Mucosa of stomach (tissue), 1 donor: ENCODE measurements at regions not wholly inside any gene's neighbourhood (a gene's known extent, or its start where the extent isn't known, plus 50 kb on each side); places are given as distances from the start of the nearest gene placed in this dataset.
"Not testable (repeated sequence)": the region's sequence is repeated elsewhere in the genome, so short reads cannot be mapped to it uniquely, and the experiment has no call there.

ENCODE experiments used
- H3K27me3 ChIP-seq: one replicate; pipeline ENCODE4 v1.7.0; 2013; ENCODE audit warnings: mild to moderate bottlenecking, low read length; ENCODE audit not compliant: control insufficient read depth, insufficient read depth
- H3K36me3 ChIP-seq: one replicate; pipeline ENCODE4 v1.7.0; 2013; ENCODE audit warnings: low read length; ENCODE audit not compliant: control insufficient read depth, insufficient read depth
- H3K4me1 ChIP-seq: one replicate; pipeline ENCODE4 v1.7.0; 2013; ENCODE audit warnings: mild to moderate bottlenecking, low read length; ENCODE audit not compliant: control insufficient read depth, insufficient read depth
- H3K4me3 ChIP-seq: one replicate; pipeline ENCODE4 v1.7.0; 2013; ENCODE audit warnings: low read length
- H3K9ac ChIP-seq: one replicate; pipeline ENCODE4 v1.7.0; 2013; ENCODE audit warnings: mild to moderate bottlenecking, low read length, moderate library complexity
- H3K9me3 ChIP-seq: one replicate; pipeline ENCODE4 v1.7.0; 2013; ENCODE audit warnings: mild to moderate bottlenecking, low read length, moderate library complexity; ENCODE audit not compliant: control insufficient read depth
- donor health status: Pancreatic carcinoma.

DNA sequence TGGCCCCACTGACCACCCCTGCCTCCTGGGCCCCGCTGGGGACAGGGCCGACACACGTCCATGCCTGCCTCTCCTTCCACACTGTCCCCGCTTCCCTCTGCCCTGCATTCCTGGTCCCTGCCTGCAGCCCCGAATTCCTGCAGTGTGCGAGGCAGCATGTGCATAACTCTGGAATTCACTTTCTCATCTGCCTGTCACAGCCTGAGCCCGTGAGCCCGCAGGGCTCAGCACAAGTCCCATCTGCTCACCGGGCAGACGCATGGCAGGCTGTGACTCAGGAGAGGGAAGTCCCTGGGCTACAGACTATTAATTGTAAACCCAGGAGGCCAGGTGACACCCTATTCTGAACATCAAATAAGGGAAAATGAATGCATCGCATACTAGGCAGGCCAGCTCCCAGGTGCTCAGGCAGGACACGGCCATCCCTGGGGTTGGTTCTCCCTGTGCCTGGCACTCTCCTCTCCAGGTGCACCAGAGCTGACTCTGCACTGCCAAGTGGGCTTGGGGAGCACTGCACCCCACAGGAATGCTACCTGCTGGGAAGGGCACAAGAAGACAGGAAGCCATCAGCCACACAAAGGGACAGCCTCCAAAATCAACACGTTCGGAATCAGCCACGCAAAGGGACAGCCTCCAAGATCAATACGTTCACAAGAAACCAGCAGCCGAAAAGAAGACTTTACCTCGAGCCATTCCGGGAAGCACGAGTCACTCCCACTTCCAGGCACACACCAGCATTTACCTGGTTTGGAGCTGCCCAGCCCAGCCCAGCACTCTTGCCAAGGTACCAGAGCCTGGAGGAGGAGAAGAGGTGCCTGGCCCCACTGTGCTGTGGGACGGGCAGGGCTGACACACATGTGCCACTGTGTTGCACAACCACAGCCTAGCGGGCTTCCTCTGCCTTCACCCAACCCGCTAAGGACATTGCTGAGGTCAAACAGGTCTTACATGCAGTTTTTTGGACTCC is 65.9 kb downstream of the DLL1 start:
- H3K9me3 ChIP-seq, result no peaks in the 10 kb centered on the region
- H3K36me3 ChIP-seq, result no peaks in the 10 kb centered on the region
- H3K4me1 ChIP-seq, result peaks cover 15% of the 10 kb centered on the region
- no peak overlapping the region for H3K9ac ChIP-seq
- peaks cover 7% of the 10 kb centered on the region for H3K27me3 ChIP-seq
- no peak overlapping the region for H3K4me3 ChIP-seq

DNA sequence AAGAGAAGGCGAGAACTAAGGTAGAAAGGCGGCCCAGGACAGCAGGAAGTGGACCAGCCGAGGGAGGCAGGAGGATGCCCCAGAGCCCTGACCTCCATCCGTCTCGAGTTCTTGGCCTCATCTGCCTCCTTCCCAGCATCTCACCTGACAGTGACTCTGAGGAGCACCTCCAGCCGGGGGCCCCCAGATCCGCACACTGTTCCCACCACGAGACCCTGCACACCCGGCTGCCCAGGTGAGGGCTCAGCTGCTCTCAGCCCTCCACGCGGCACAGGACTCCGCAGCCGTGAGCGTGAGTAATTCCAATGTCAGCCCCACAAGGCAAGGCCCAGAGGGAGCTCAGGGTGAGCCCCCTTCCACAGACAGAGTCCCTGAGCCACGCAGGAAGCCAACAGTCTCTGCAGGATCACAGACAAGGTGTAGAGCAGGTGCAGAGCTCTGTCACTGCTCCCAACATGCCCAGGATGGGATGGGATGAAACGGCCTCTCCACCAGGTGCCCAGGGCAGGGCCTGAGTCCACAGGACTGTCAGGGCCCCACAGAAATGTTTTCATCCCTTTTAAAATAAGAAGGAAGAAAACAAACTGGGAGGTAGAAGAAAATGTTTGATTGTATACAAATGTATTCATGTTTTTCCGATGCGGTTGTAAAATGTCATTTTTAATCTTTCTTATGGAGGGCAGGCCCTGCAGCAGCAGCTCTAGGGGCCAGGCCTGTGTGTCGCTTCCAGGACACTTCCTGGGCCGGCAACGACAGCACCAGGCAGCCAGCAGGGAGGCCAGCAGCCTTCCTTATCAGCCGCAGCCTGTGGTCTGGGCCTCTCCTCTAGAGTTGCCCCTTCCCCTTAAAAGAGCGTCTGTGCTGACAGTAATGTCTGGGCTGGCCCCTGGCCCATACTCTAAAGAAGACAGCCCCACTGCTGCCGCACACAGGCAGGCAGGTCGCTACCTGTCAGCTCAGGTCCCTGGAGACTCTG is 66.9 kb downstream of the DLL1 start:
- Histone ChIP-seq H3K9me3 (no peaks in the 10 kb centered on the region), H3K4me3 (no peak overlapping the region), H3K27me3 (peaks cover 7% of the 10 kb centered on the region), H3K9ac (no peak overlapping the region), H3K36me3 (no peaks in the 10 kb centered on the region), H3K4me1 (peaks cover 15% of the 10 kb centered on the region)

DNA sequence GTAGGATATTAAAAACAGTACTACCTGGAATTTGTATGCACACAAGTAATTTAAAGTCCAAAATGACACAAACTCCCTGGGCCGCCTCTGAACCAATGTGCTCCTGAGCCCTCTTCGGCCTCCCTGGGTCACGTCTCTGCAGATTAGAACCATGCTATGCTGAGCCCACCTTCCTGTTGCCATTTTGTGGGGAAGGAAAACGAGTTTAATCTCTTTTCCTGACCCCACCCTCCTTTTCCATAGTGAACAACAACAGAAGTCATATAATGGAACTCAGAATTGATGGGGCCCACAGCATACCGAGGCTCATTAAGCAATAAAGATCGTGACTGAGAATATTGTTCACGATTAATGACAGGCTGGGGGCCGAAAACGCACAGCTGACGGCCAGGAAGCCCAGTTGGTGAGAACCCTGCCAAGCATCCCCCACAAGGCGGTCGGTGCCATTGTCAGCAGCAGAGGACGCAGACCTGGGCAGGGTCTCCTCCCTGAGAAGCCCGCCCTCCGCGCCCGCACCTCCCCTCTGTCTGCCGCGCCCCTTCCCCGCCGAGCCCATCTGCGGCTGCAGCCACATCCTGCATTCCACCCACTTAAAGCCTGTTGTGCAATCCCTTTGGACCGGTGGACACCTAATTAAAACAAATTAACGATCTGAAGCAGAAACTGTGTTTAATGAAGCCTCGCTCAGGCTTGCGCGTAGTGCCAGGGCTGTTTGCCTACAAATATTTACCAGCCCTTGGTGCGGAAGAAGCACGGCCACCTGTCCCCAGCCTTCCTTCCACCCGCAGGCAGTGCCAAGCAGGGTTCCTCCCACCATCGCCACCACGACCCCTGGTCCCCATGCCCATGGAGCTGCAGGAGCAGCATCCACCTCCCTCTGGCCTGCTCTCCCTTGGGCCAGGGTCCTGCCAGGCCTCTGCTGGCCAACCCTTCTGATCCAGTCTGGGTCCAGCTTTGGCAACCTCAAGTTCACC is 68.1 kb downstream of the DLL1 start:
- Histone ChIP-seq H3K9me3 (no peaks in the 10 kb centered on the region), H3K4me3 (no peak overlapping the region), H3K27me3 (peaks cover 7% of the 10 kb centered on the region), H3K4me1 (peaks cover 15% of the 10 kb centered on the region), H3K36me3 (no peaks in the 10 kb centered on the region), H3K9ac (no peak overlapping the region)

DNA sequence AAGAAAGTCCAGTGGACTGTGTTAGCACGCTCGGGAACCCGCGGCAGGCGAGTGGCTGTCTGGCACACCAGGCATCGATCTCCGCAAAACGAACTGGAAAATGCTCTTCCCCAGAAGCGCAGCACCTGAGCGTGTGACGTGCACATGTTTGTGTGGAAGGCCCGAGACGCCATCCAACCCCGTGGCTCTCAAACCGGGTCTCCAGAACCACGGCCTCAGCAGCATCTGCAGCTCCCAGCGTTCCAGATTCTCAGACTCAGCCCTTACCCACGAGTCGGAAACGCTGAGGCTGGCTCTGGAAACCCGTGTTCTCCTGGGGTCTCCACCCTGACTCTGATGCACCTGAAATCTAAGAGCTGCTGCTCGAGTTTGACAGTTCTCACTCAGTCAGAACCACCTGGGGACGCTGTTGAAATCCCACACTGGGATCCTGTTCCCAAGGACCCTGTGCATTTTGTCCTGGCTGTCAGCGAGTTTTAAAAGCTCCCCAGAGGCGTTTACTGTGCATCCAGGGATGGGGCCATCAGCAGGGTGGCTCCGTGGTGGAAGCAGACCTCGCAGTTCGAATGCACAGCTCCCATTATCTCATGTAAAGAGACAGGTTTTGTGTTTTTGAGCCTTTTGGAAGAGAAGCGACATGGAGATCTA is 69.0 kb downstream of the DLL1 start:
- Histone ChIP-seq H3K27me3 (peaks cover 7% of the 10 kb centered on the region), H3K9me3 (no peaks in the 10 kb centered on the region), H3K9ac (no peak overlapping the region), H3K4me1 (peaks cover 15% of the 10 kb centered on the region), H3K4me3 (no peak overlapping the region), H3K36me3 (no peaks in the 10 kb centered on the region)

DNA sequence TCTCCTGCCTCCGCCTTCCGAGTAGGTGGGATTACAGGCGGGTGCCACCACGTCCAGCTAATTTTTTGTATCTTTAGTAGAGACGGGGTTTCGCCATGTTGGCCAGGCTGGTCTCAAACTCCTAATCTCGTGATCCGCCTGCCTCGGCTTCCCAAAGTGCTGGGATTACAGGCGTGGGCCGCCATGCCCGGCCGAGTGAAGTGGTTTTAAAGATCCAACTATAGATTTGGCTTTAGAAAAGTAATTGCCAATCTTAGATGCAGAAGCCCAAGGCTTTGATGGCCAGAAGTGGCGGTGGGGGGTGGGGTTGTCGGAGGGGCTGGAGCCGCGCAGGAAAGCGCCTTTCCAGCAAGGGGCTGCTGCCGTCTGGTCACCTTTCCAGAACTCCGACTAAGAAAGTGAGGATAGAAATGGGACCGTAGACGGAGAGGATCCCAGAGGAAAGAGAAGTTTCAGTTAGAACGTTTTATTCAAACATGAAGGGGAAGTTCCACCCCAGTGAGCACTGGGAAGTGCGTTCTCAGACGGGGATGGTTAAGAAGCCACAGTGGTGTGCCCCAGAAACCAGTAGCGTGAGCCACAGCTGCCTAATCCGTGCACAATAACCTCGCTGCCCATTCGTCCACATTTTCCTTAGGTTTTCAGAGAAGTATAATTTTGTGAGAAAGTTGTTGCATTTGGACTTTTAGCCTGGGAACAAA is 69.7 kb downstream of the DLL1 start:
- Histone ChIP-seq H3K4me3 (no peak overlapping the region), H3K4me1 (peaks cover 15% of the 10 kb centered on the region), H3K9ac (no peak overlapping the region), H3K9me3 (no peaks in the 10 kb centered on the region), H3K27me3 (peaks cover 7% of the 10 kb centered on the region), H3K36me3 (no peaks in the 10 kb centered on the region)

DNA sequence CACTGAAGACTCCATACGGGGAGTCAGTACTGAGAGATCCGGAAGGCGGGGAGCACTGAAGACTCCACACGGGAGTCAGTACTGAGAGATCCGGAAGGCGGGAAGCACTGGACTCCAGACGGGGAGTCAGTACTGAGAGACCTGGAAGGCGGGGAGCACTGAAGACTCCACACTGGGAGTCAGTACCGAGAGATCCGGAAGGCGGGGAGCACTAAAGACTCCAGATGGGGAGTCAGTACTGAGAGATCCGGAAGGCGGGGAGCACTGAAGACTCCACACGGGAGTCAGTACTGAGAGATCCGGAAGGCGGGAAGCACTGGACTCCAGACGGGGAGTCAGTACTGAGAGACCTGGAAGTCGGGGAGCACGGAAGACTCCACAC is 77.2 kb downstream of the DLL1 start:
- not testable (repeated sequence) for H3K4me3 ChIP-seq, H3K36me3 ChIP-seq, H3K9ac ChIP-seq, H3K4me1 ChIP-seq, H3K27me3 ChIP-seq, H3K9me3 ChIP-seq

DNA sequence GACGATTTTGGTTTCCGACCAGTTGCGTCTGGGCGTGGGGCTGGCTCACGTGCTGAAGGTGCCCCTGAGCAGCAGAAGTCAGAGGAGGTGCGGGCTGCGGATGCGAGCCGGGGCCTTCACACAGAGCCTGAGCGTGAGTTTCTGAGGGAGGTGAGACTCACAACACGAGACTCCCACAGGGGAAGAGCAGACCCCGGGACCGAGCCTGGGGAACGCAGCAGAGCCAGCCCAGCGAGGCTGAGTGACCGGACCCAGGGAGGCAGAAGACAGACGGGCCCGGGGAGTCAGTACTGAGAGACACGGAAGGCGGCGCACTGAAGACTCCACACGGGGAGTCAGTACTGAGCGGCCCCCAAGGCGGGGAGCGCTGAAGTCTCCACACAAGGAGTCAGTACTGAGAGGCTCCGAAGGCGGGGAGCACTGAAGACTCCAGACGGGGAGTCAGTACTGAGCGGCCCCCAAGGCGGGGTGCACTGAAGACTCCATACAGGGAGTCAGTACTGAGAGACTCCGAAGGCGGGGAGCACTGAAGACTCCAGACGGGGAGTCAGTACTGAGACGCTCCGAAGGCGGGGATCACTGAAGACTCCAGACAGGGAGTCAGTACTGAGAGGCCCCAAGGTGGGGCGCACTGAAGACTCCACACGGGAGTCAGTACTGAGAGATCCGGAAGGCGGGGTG is 77.8 kb downstream of the DLL1 start:
- peaks cover 3% of the 10 kb centered on the region for H3K27me3 ChIP-seq

DNA sequence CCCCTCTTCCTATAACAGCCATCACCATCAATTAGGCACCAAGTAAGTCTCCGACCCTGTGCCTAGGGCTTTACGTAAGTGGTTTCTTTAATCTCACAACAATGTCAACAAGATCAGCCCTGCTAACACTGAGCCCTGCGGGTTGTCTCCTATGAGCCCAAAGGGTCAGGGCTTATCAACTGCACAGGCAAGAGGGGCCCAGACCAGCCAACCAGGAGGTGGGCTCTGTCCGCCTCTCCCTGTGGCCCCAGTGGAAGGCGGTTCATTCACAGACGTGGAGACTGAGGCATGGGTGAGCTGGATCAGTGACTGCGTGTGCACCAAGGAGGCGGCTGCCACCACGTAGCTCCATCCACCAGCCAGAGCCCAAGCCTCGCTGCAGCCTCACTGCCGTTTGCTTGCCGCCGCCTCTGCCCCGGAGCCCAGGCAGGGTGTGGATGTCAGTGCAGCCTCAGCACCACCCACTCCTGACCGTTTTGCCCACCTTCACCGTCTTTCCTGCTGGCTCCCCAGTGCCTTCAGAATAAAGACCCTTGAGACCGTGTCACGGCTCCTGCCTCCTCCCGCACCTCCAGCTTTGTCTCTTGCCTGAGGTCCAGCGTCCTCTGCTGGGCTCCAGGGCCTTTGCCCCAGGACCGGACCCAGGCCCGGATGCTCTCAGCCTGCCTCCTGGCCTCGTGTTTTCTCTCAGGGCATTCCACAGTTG is 78.7 kb downstream of the DLL1 start:
- H3K36me3 ChIP-seq, result no peaks in the 10 kb centered on the region
- peaks cover 3% of the 10 kb centered on the region for H3K27me3 ChIP-seq
- no peaks in the 10 kb centered on the region for H3K9me3 ChIP-seq
- no peak overlapping the region for H3K4me3 ChIP-seq
- H3K4me1 ChIP-seq, result no peaks in the 10 kb centered on the region
- H3K9ac ChIP-seq, result no peak overlapping the region

More for the DNA sequence above, 77.8 kb downstream of the DLL1 start:
- H3K36me3 ChIP-seq, result no peaks in the 10 kb centered on the region
- H3K4me3 ChIP-seq, result no peak overlapping the region
- H3K9me3 ChIP-seq, result no peaks in the 10 kb centered on the region
- H3K9ac ChIP-seq, result no peak overlapping the region
- no peaks in the 10 kb centered on the region for H3K4me1 ChIP-seq

DNA sequence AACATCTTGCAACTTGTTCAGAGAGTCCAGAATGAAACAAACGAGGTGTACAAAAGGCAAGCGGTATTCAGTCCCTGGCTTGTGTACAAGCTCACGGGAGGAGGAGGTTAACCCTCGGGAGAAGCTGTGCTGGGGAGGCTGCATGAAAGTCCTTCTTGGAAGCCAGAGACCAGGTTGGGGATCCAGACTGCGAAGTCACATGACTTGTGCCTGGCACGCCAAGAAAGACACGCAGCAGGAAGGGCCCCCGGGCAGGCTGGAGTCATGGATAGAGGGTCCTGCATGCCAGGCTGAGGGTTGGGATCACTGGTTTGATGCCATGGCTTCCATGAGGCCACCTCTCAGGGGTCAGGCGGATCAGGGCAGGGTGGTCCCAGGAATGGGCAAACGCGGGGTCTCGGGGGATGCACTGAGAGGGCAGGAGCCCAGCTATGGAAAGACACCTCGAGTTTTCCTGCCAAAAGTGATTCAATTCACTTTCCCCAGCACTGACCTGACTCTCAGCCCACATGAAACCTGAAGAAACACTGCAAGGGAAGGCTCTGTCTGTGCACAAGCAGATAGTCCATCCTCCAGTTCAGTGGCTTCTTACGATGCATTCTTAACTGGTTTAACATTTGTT is 79.4 kb downstream of the DLL1 start:
- Histone ChIP-seq H3K36me3 (no peaks in the 10 kb centered on the region), H3K4me1 (no peaks in the 10 kb centered on the region), H3K27me3 (peaks cover 3% of the 10 kb centered on the region), H3K4me3 (no peak overlapping the region), H3K9ac (no peak overlapping the region), H3K9me3 (no peaks in the 10 kb centered on the region)
